ENCODE measurements at regions not wholly inside any gene's neighbourhood (a gene's known extent, or its start where the extent isn't known, plus 50 kb on each side); places are given as distances from the start of the nearest gene placed in this dataset.

DNA sequence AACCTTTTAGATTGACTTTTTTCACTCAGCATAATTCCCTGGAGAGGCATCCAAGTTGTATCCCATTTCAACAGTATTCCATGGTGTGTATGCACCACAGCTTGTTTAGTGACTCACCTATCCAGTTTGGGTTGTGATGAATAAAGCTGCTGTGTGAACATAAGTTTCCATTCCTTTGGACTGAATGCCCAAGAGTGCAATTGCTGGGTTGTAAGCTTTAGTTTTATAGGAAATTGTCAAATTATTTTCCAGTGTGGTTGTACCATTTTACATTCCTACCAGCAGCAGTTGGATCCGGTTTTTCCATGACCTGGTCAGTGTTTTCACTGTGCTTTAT lies 60.9 kb upstream of the TMED7 start (continued):
- TF ChIP-seq, protein P1, sequence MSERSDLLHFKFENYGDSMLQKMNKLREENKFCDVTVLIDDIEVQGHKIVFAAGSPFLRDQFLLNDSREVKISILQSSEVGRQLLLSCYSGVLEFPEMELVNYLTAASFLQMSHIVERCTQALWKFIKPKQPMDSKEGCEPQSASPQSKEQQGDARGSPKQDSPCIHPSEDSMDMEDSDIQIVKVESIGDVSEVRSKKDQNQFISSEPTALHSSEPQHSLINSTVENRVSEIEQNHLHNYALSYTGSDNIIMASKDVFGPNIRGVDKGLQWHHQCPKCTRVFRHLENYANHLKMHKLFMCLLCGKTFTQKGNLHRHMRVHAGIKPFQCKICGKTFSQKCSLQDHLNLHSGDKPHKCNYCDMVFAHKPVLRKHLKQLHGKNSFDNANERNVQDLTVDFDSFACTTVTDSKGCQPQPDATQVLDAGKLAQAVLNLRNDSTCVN (CRISPR knock-in tag; IDR thresholded peaks at IDR 0.05): no peak
- TF ChIP-seq FOXJ2 (tag; IDR thresholded peaks at IDR 0.05): no peak
- TF ChIP-seq BHLHE40 (IDR thresholded peaks at IDR 0.05; ENCODE audit: low read length): no peak

DNA sequence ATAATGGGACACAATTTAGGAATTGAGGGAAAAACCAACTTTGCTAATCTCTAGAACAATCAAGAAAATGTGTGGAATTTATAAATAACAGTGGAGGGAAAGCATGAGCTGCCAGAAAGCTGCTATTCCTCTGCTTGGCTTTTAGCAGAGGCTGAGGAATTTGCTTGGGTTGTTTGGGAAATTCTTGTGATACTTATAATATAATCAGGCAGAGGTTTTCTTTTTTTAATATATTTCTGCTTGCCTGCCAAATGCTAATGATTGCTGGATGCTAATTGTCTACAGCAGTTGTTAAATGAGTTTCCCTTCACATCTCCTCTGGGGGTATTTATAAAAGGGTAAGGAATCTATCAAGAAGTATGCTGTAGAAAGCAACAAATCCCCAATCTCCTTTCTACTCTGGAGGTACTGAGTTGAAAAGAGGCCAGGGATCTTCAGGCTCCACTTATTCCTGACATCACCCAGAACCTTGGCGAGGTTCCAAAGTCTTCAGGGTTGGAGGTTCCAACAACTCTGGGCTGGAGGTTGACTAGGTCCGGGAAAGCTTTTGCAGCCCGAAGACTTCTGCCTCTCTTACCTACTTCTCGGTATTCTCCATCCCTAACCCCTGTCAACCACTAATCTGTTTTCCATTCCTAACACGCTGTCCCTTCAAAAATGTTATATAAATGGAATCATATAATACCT lies 60.4 kb upstream of the TMED7 start:
- Histone ChIP-seq H3K4me3 (no peak overlapping the region), H3K79me2 (ENCODE audit: control insufficient read depth, insufficient read depth, low read length) (no peaks in the 10 kb centered on the region), H3K27ac (ENCODE audit: extremely low read depth, low read depth, low read length) (no peak overlapping the region), H4K20me1 (replicated peaks; ENCODE audit: control insufficient read depth, insufficient read depth, low read length) (no peaks in the 10 kb centered on the region), H3K27me3 (ENCODE audit: control insufficient read depth in 2 of 2, insufficient read depth in 2 of 2, low read length in 2 of 2) (peaks cover 0 to 4% of the 10 kb centered on the region in 2 experiments; a peak in 1 of 5 replicates), H3K4me2 (ENCODE audit: insufficient read depth, low read length) (no peak overlapping the region), H3K36me3 (ENCODE audit: control insufficient read depth, insufficient read depth, low read length) (no peaks in the 10 kb centered on the region), H2AFZ (ENCODE audit: low read depth, low read length) (no peak overlapping the region), H3K9ac (ENCODE audit: insufficient read depth in 1 of 2, low read depth in 2 of 2, low read length in 2 of 2) (no peak overlapping the region), H3K9me3 (replicated peaks; ENCODE audit: control insufficient read depth, insufficient read depth, low read depth, low read length) (no peaks in the 10 kb centered on the region), H3K9me1 (ENCODE audit: control insufficient read depth, insufficient read depth, low read length) (no peaks in the 10 kb centered on the region), H3K4me1 (replicated peaks in 1 of 2; ENCODE audit: control insufficient read depth in 2 of 2, insufficient read depth in 2 of 2, low read length in 2 of 2) (no peaks in the 10 kb centered on the region)
- POLR2A ChIA-PET: no interaction called here
- in situ Hi-C loops (cut with MboI): no loop called here
- DNase-seq (ENCODE audit: extremely low read depth in 1 of 4, low spot score in 3 of 4): peak in 1 of 4 experiments; percentile 5
- intact Hi-C loops (cut with micrococcal nuclease): no loop called here
- BruUV-seq (replicated peaks): no TSS peak
- FAIRE-seq: no peak
- TF ChIP-seq ERF (CRISPR knock-in tag; IDR thresholded peaks at IDR 0.05): no peak
- no peak for TF ChIP-seq ZNF41 (CRISPR knock-in tag; conservative IDR thresholded peaks at IDR 0.05)
- TF ChIP-seq ZNF212 (CRISPR knock-in tag; IDR thresholded peaks at IDR 0.05): no peak
- no peak for TF ChIP-seq NRF1 (conservative IDR thresholded peaks at IDR 0.05 in 1 of 2, IDR thresholded peaks at IDR 0.05 in 1 of 2)
- TF ChIP-seq ZNF507 (tag; conservative IDR thresholded peaks at IDR 0.05): no peak
- ATAC-seq: no peak
- WGBS (ENCODE audit: insufficient coverage, low coverage, missing lambda C conversion rate): 0% methylated on average over 5 of the region's 5 CpGs
- CTCF ChIA-PET (ENCODE audit: low intra/inter-chr PET ratio): no interaction called here
